ENCODE measurements at regions not wholly inside any gene's neighbourhood (a gene's known extent, or its start where the extent isn't known, plus 50 kb on each side); places are given as distances from the start of the nearest gene placed in this dataset.

DNA sequence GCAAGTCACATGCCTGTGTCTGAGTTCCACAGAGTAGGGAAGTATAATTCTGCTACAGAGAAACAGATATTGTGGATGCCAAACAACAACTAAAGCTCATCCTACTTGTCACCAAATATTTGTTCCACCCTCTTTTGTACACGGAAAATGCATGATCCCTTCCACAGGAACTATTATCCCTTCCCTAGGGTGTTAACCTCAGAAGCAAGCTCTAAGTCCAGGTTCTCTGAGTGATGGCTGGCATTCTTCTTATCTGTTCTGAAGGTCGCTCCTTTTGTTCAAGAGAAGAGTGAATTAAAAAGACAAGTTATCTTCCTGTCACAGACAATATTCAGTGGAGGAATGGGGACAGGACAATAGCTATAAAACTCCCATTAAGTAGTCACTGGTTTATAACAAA, 460.1 kb upstream of the GCFC2 start:
- no peak for TF ChIP-seq EZH2phosphoT487 (IDR thresholded peaks at IDR 0.05; ENCODE audit: insufficient read depth, low read depth)
- TF ChIP-seq EZH2 (IDR thresholded peaks at IDR 0.05; ENCODE audit: insufficient read depth, poor library complexity, severe bottlenecking) = no peak

Measured in GM23248 (cell line).